Mucosa of rectum (tissue), 2 donors: ENCODE measurements at regions not wholly inside any gene's neighbourhood (a gene's known extent, or its start where the extent isn't known, plus 50 kb on each side); places are given as distances from the start of the nearest gene placed in this dataset.

Source experiments
- H3K27ac ChIP-seq, 2 donors: one replicate each; pipeline ENCODE4 v1.7.0; 2013; ENCODE audit warnings: inconsistent platforms in 2 of 2, low read depth in 2 of 2, low read length in 2 of 2
- H3K27me3 ChIP-seq, 2 donors: one replicate each; pipeline ENCODE4 v1.7.0; 2013; ENCODE audit warnings: low read length in 2 of 2; ENCODE audit not compliant: control insufficient read depth in 2 of 2, insufficient read depth in 2 of 2
- H3K36me3 ChIP-seq, 2 donors: one replicate each; pipeline ENCODE4 v1.7.0; 2013; ENCODE audit warnings: low read length in 2 of 2; ENCODE audit not compliant: control insufficient read depth in 2 of 2, insufficient read depth in 2 of 2
- H3K4me1 ChIP-seq, 2 donors: one replicate each; pipeline ENCODE4 v1.7.0; 2013; ENCODE audit warnings: low read length in 2 of 2, mild to moderate bottlenecking in 1 of 2; ENCODE audit not compliant: control insufficient read depth in 2 of 2, insufficient read depth in 2 of 2
- H3K4me3 ChIP-seq, 2 donors: one replicate each; pipeline ENCODE4 v1.7.0; 2013; ENCODE audit warnings: low read length in 2 of 2
- H3K9ac ChIP-seq, 2 donors: one replicate each; pipeline ENCODE4 v1.7.0; 2013; ENCODE audit warnings: low read length in 2 of 2, low read depth in 1 of 2, mild to moderate bottlenecking in 1 of 2
- H3K9me3 ChIP-seq, 2 donors: one replicate each; pipeline ENCODE4 v1.7.0; 2013; ENCODE audit warnings: low read length in 2 of 2; ENCODE audit not compliant: control insufficient read depth in 2 of 2
- donor health status: healthy.
- donor health status: Normal muscosa, but diverticular disease.

GRCh38 chr1:55597910-55598309 is 382.7 kb upstream of the USP24 start:
- Histone ChIP-seq H3K4me1 (no peaks in the 10 kb centered on the region), H3K4me3 (no peak overlapping the region), H3K27me3 (no peaks in the 10 kb centered on the region), H3K9me3 (no peaks in the 10 kb centered on the region), H3K9ac (no peak overlapping the region), H3K36me3 (no peaks in the 10 kb centered on the region), H3K27ac (no peak overlapping the region)

GRCh38 chr1:55594701-55595100 is 379.5 kb upstream of the USP24 start:
- H3K4me1 ChIP-seq = no peaks in the 10 kb centered on the region
- H3K27ac ChIP-seq = no peak overlapping the region
- no peaks in the 10 kb centered on the region for H3K9me3 ChIP-seq
- H3K4me3 ChIP-seq = no peak overlapping the region
- no peak overlapping the region for H3K9ac ChIP-seq
- no peaks in the 10 kb centered on the region for H3K36me3 ChIP-seq
- H3K27me3 ChIP-seq = no peaks in the 10 kb centered on the region

- Histone ChIP-seq H3K4me1 (no peaks in the 10 kb centered on the region), H3K9ac (no peak overlapping the region), H3K4me3 (no peak overlapping the region), H3K9me3 (no peaks in the 10 kb centered on the region), H3K27ac (no peak overlapping the region), H3K36me3 (no peaks in the 10 kb centered on the region), H3K27me3 (no peaks in the 10 kb centered on the region)
These were observed 378.1 kb upstream of the USP24 start for GRCh38 chr1:55593298-55593697.

- no peaks in the 10 kb centered on the region for H3K9me3 ChIP-seq
- H3K4me1 ChIP-seq = no peaks in the 10 kb centered on the region
- H3K9ac ChIP-seq = no peak overlapping the region
- H3K36me3 ChIP-seq = no peaks in the 10 kb centered on the region
- no peak overlapping the region for H3K4me3 ChIP-seq
- no peaks in the 10 kb centered on the region for H3K27me3 ChIP-seq
- no peak overlapping the region for H3K27ac ChIP-seq
These were observed 377.0 kb upstream of the USP24 start for GRCh38 chr1:55592122-55592521.

GRCh38 chr1:55589671-55590297 is 374.6 kb upstream of the USP24 start:
- H3K4me1 ChIP-seq = no peaks in the 10 kb centered on the region
- H3K27ac ChIP-seq = no peak overlapping the region
- H3K27me3 ChIP-seq = no peaks in the 10 kb centered on the region
- no peaks in the 10 kb centered on the region for H3K9me3 ChIP-seq
- H3K36me3 ChIP-seq = no peaks in the 10 kb centered on the region
- H3K4me3 ChIP-seq = no peak overlapping the region
- no peak overlapping the region for H3K9ac ChIP-seq

- H3K27ac ChIP-seq = no peak overlapping the region
These were observed 373.1 kb upstream of the USP24 start for GRCh38 chr1:55588309-55588708.

GRCh38 chr1:55586771-55587170 is 371.6 kb upstream of the USP24 start:
- Histone ChIP-seq H3K4me1 (no peaks in the 10 kb centered on the region), H3K4me3 (no peak overlapping the region), H3K27me3 (no peaks in the 10 kb centered on the region), H3K36me3 (no peaks in the 10 kb centered on the region), H3K9me3 (no peaks in the 10 kb centered on the region), H3K9ac (no peak overlapping the region), H3K27ac (no peak overlapping the region)

More at GRCh38 chr1:55588309-55588708, 373.1 kb upstream of the USP24 start:
- H3K27me3 ChIP-seq = no peaks in the 10 kb centered on the region
- H3K4me3 ChIP-seq = no peak overlapping the region
- H3K9me3 ChIP-seq = no peaks in the 10 kb centered on the region
- H3K4me1 ChIP-seq = no peaks in the 10 kb centered on the region
- H3K36me3 ChIP-seq = no peaks in the 10 kb centered on the region
- no peak overlapping the region for H3K9ac ChIP-seq

GRCh38 chr1:55585402-55585792 is 370.2 kb upstream of the USP24 start:
- H3K27me3 ChIP-seq = no peaks in the 10 kb centered on the region
- H3K27ac ChIP-seq = no peak overlapping the region
- H3K4me3 ChIP-seq = no peak overlapping the region
- no peaks in the 10 kb centered on the region for H3K4me1 ChIP-seq
- H3K9ac ChIP-seq = no peak overlapping the region
- H3K36me3 ChIP-seq = no peaks in the 10 kb centered on the region
- no peaks in the 10 kb centered on the region for H3K9me3 ChIP-seq

- no peak overlapping the region for H3K4me3 ChIP-seq
- no peak overlapping the region for H3K27ac ChIP-seq
- no peak overlapping the region for H3K9ac ChIP-seq
- H3K27me3 ChIP-seq = no peaks in the 10 kb centered on the region
- H3K9me3 ChIP-seq = no peaks in the 10 kb centered on the region
- H3K36me3 ChIP-seq = no peaks in the 10 kb centered on the region
- H3K4me1 ChIP-seq = no peaks in the 10 kb centered on the region
These were observed 369.6 kb upstream of the USP24 start for GRCh38 chr1:55584526-55585401.

GRCh38 chr1:55582084-55582483 is 366.9 kb upstream of the USP24 start:
- no peaks in the 10 kb centered on the region for H3K27me3 ChIP-seq
- H3K9me3 ChIP-seq = no peaks in the 10 kb centered on the region
- H3K9ac ChIP-seq = no peak overlapping the region
- H3K4me1 ChIP-seq = no peaks in the 10 kb centered on the region
- H3K36me3 ChIP-seq = no peaks in the 10 kb centered on the region
- H3K27ac ChIP-seq = no peak overlapping the region
- H3K4me3 ChIP-seq = no peak overlapping the region
